Trophoblast cell (in vitro differentiated cells and primary cell): ENCODE measurements at regions not wholly inside any gene's neighbourhood (a gene's known extent, or its start where the extent isn't known, plus 50 kb on each side); places are given as distances from the start of the nearest gene placed in this dataset.

Source experiments
- DNase-seq, 2 donors: peaks; one replicate each; pipeline ENCODE4 v3.0.0-alpha.2; 2016
- H2AFZ ChIP-seq: 2 replicates; pipeline ENCODE4 v1.6.1; 2013; ENCODE audit warnings: low read length, moderate library complexity, mild to moderate bottlenecking; ENCODE audit not compliant: insufficient read depth, poor library complexity
- H2AK5ac ChIP-seq: 2 replicates; pipeline ENCODE4 v1.6.1; 2013; ENCODE audit warnings: mild to moderate bottlenecking, low read length
- H2BK120ac ChIP-seq: 2 replicates; pipeline ENCODE4 v1.6.1; 2013; ENCODE audit warnings: low read length, mild to moderate bottlenecking, moderate library complexity; ENCODE audit not compliant: insufficient read depth, poor library complexity
- H2BK12ac ChIP-seq: 2 replicates; pipeline ENCODE4 v1.6.1; 2013; ENCODE audit warnings: mild to moderate bottlenecking, low read length, moderate library complexity
- H2BK5ac ChIP-seq: 2 replicates; pipeline ENCODE4 v1.6.1; 2013; ENCODE audit warnings: low read length, low read depth, moderate library complexity, mild to moderate bottlenecking; ENCODE audit not compliant: poor library complexity
- H3K14ac ChIP-seq: 2 replicates; pipeline ENCODE4 v1.6.1; 2013; ENCODE audit warnings: mild to moderate bottlenecking, low read length
- H3K18ac ChIP-seq: 2 replicates; pipeline ENCODE4 v1.6.1; 2013; ENCODE audit warnings: mild to moderate bottlenecking, low read length
- H3K23ac ChIP-seq: 2 replicates; pipeline ENCODE4 v1.6.1; 2013; ENCODE audit warnings: low read length
- H3K27ac ChIP-seq: 2 replicates; pipeline ENCODE4 v1.5.1; 2013; ENCODE audit warnings: low read depth, mild to moderate bottlenecking, inconsistent platforms, low read length, moderate library complexity
- H3K27me3 ChIP-seq: 2 replicates; pipeline ENCODE4 v1.6.1; 2013; ENCODE audit warnings: inconsistent platforms, mild to moderate bottlenecking, low read length, moderate library complexity; ENCODE audit not compliant: insufficient read depth
- H3K36me3 ChIP-seq, 2 experiments: 1 replicate in 1 of 2; 2 replicates in 1 of 2; pipeline ENCODE4 v1.6.1; 2013; ENCODE audit warnings: low read length in 2 of 2, mild to moderate bottlenecking in 2 of 2, moderate library complexity in 1 of 2; ENCODE audit not compliant: insufficient read depth in 2 of 2, control insufficient read depth in 1 of 2
- H3K4ac ChIP-seq: 2 replicates; pipeline ENCODE4 v1.6.1; 2013; ENCODE audit warnings: low read depth, mild to moderate bottlenecking, low read length, moderate library complexity
- H3K4me1 ChIP-seq, 2 experiments: 1 replicate in 1 of 2; 2 replicates in 1 of 2; pipeline ENCODE4 v1.6.1; 2013; ENCODE audit warnings: low read length in 2 of 2, mild to moderate bottlenecking in 2 of 2, moderate library complexity in 1 of 2; ENCODE audit not compliant: insufficient read depth in 2 of 2, control insufficient read depth in 1 of 2
- H3K4me2 ChIP-seq: 2 replicates; pipeline ENCODE4 v1.6.1; 2013; ENCODE audit warnings: inconsistent platforms, mild to moderate bottlenecking, low read length, moderate library complexity
- H3K4me3 ChIP-seq: 2 replicates; pipeline ENCODE4 v1.5.1; 2013; ENCODE audit warnings: mild to moderate bottlenecking, low read depth, low read length, inconsistent platforms
- H3K79me1 ChIP-seq: one replicate; pipeline ENCODE4 v1.6.1; 2013; ENCODE audit warnings: low read length
- H3K79me2 ChIP-seq: 2 replicates; pipeline ENCODE4 v1.6.1; 2013; ENCODE audit warnings: low read length, mild to moderate bottlenecking; ENCODE audit not compliant: control insufficient read depth, insufficient read depth, poor library complexity
- H3K9ac ChIP-seq: 2 replicates; pipeline ENCODE4 v1.6.1; 2013; ENCODE audit warnings: mild to moderate bottlenecking, low read length
- H3K9me3 ChIP-seq: 2 replicates; pipeline ENCODE4 v1.6.1; 2013; ENCODE audit warnings: low read depth, mild to moderate bottlenecking, control low read depth, inconsistent platforms, low read length; ENCODE audit not compliant: insufficient read depth
- H4K12ac ChIP-seq: 2 replicates; pipeline ENCODE4 v1.6.1; 2013; ENCODE audit warnings: low read depth, mild to moderate bottlenecking, low read length, moderate library complexity
- H4K8ac ChIP-seq: 2 replicates; pipeline ENCODE4 v1.6.1; 2013; ENCODE audit warnings: low read depth, mild to moderate bottlenecking, low read length, moderate library complexity
- H4K91ac ChIP-seq: one replicate; pipeline ENCODE4 v1.6.1; 2013; ENCODE audit warnings: low read depth, mild to moderate bottlenecking, low read length, moderate library complexity
- WGBS: extraction: QIAGEN DNeasy Blood & Tissue Kit; methylation state at CpG from one replicate; pipeline ENCODE4 v1.1.7; 2013; ENCODE audit warnings: missing lambda C conversion rate; ENCODE audit not compliant: insufficient read length, insufficient coverage; ENCODE audit errors: extremely low coverage; 5-methylcytosine and 5-hydroxymethylcytosine counted together

- Histone ChIP-seq H3K9me3 (peaks cover 5% of the 10 kb centered on the region), H3K23ac (no peak overlapping the region), H3K4me3 (no peak overlapping the region), H3K79me1 (peaks cover 4% of the 10 kb centered on the region), H3K27ac (no peak overlapping the region), H2BK12ac (peak overlapping the region; percentile 41), H3K18ac (no peak overlapping the region), H2AFZ (no peak overlapping the region), H2AK5ac (no peak overlapping the region), H2BK120ac (no peak overlapping the region), H4K8ac (no peak overlapping the region), H3K4ac (no peak overlapping the region), H3K4me1 (peaks cover 2 to 11% of the 10 kb centered on the region in 2 experiments), H3K14ac (no peak overlapping the region), H3K27me3 (no peaks in the 10 kb centered on the region), H3K4me2 (no peak overlapping the region), H4K91ac (no peak overlapping the region), H2BK5ac (no peak overlapping the region), H3K9ac (no peak overlapping the region), H4K12ac (no peak overlapping the region), H3K79me2 (no peaks in the 10 kb centered on the region), H3K36me3 (no peaks in the 10 kb centered on the region)
- no CpG with 5 or more reads among the region's 8 CpGs for WGBS
- DNase-seq: peak in 1 of 2 donors; percentile 29
Measured at GRCh38 chr1:9419369-9420041, 119.8 kb upstream of the SLC25A33 start.

GRCh38 chr1:9420835-9421532 lies 118.3 kb upstream of the SLC25A33 start:
- peaks cover 5% of the 10 kb centered on the region for H3K79me1 ChIP-seq
- H4K91ac ChIP-seq: no peak overlapping the region
- H3K9ac ChIP-seq: no peak overlapping the region
- no peaks in the 10 kb centered on the region for H3K27me3 ChIP-seq
- no peak overlapping the region for H3K4ac ChIP-seq
- H3K27ac ChIP-seq: no peak overlapping the region
- H3K4me2 ChIP-seq: no peak overlapping the region
- H2BK120ac ChIP-seq: no peak overlapping the region
- H2BK5ac ChIP-seq: no peak overlapping the region
- H3K23ac ChIP-seq: no peak overlapping the region
- H3K18ac ChIP-seq: no peak overlapping the region
- H4K8ac ChIP-seq: no peak overlapping the region
- no peaks in the 10 kb centered on the region for H3K79me2 ChIP-seq
- H3K14ac ChIP-seq: no peak overlapping the region
- no peak overlapping the region for H4K12ac ChIP-seq
- H2BK12ac ChIP-seq: no peak overlapping the region
- H3K4me1 ChIP-seq: peaks cover 2 to 11% of the 10 kb centered on the region in 2 experiments
- H3K36me3 ChIP-seq: no peaks in the 10 kb centered on the region
- WGBS: no CpG with 5 or more reads among the region's 5 CpGs
- DNase-seq: no peak
- H2AK5ac ChIP-seq: no peak overlapping the region
- H3K9me3 ChIP-seq: peaks cover 5% of the 10 kb centered on the region
- no peak overlapping the region for H3K4me3 ChIP-seq
- H2AFZ ChIP-seq: no peak overlapping the region

- Histone ChIP-seq H4K8ac (no peak overlapping the region), H4K12ac (no peak overlapping the region), H3K79me2 (no peaks in the 10 kb centered on the region), H3K9me3 (peaks cover 5% of the 10 kb centered on the region), H3K14ac (no peak overlapping the region), H3K23ac (no peak overlapping the region), H2BK12ac (no peak overlapping the region), H3K4me1 (peaks cover 2 to 11% of the 10 kb centered on the region in 2 experiments), H2AK5ac (no peak overlapping the region), H3K27me3 (no peaks in the 10 kb centered on the region), H3K18ac (no peak overlapping the region), H3K9ac (no peak overlapping the region), H3K79me1 (peaks cover 5% of the 10 kb centered on the region), H4K91ac (no peak overlapping the region), H3K4me3 (no peak overlapping the region), H3K36me3 (no peaks in the 10 kb centered on the region), H3K27ac (no peak overlapping the region), H2AFZ (no peak overlapping the region), H3K4ac (no peak overlapping the region), H3K4me2 (no peak overlapping the region), H2BK120ac (no peak overlapping the region), H2BK5ac (no peak overlapping the region)
- DNase-seq: no peak
- WGBS: no CpG with 5 or more reads among the region's 5 CpGs
Measured at GRCh38 chr1:9421533-9421873, 117.8 kb upstream of the SLC25A33 start.

- no peak overlapping the region for H3K14ac ChIP-seq
- no peak overlapping the region for H4K91ac ChIP-seq
- WGBS: no CpG with 5 or more reads among the region's 14 CpGs
- H3K4me3 ChIP-seq: no peak overlapping the region
- H3K79me1 ChIP-seq: peaks cover 5% of the 10 kb centered on the region
- no peak overlapping the region for H2AFZ ChIP-seq
- H3K23ac ChIP-seq: no peak overlapping the region
- H3K4ac ChIP-seq: no peak overlapping the region
- no peak overlapping the region for H4K12ac ChIP-seq
- H4K8ac ChIP-seq: no peak overlapping the region
- H3K27me3 ChIP-seq: no peaks in the 10 kb centered on the region
- peaks cover 5% of the 10 kb centered on the region for H3K9me3 ChIP-seq
- H2BK120ac ChIP-seq: peak overlapping the region; percentile 5
- DNase-seq: no peak
- no peaks in the 10 kb centered on the region for H3K79me2 ChIP-seq
- peaks cover 2 to 11% of the 10 kb centered on the region in 2 experiments for H3K4me1 ChIP-seq
- no peak overlapping the region for H3K18ac ChIP-seq
- H2BK5ac ChIP-seq: no peak overlapping the region
- no peak overlapping the region for H3K27ac ChIP-seq
- H3K4me2 ChIP-seq: no peak overlapping the region
- no peak overlapping the region for H2BK12ac ChIP-seq
- H3K36me3 ChIP-seq: no peaks in the 10 kb centered on the region
- H3K9ac ChIP-seq: no peak overlapping the region
- H2AK5ac ChIP-seq: peak overlapping the region; percentile 75
Measured at GRCh38 chr1:9422321-9422720, 116.9 kb upstream of the SLC25A33 start.
